SU-DHL-6 (cell line): ENCODE measurements at regions not wholly inside any gene's neighbourhood (a gene's known extent, or its start where the extent isn't known, plus 50 kb on each side); places are given as distances from the start of the nearest gene placed in this dataset.

Experiments used
- CTCF ChIP-seq: fragments of 200-600 bp; sonication (generic); IDR thresholded peaks from one replicate; pipeline ENCODE4 v1.5.1; 2017; ENCODE audit warnings: antibody characterized with exemption, mild to moderate bottlenecking, low read length, moderate library complexity; ENCODE audit not compliant: insufficient read depth, poor library complexity, severe bottlenecking
- EZH2phosphoT487 ChIP-seq: fragments of 200-600 bp; sonication (generic), shearing (Covaris generic); conservative IDR thresholded peaks from 2 replicates; pipeline ENCODE4 v1.6.1; 2018; ENCODE audit warnings: mild to moderate bottlenecking, antibody characterized with exemption, low read length, moderate library complexity, mixed read lengths

- TF ChIP-seq CTCF = no peak
- no peak for TF ChIP-seq EZH2phosphoT487
These were observed 152.3 kb upstream of the DPYD start for GRCh38 chr1:98073106-98073505.
